NCI-H82 treated with DMSO at 0.1 percent for 48 hours (cell line): ENCODE measurements at regions not wholly inside any gene's neighbourhood (a gene's known extent, or its start where the extent isn't known, plus 50 kb on each side); places are given as distances from the start of the nearest gene placed in this dataset.

Experiments
- DNase-seq: peaks from one replicate; lab custom pipeline; 2025; ENCODE audit not compliant: unreplicated experiment; lab: John Stamatoyannopoulos, UW

GRCh38 chr11:26142891-26143290 is 189.0 kb upstream of the ANO3 start:
- no peak for DNase-seq

- no peak for DNase-seq
Observed at GRCh38 chr11:26143566-26144290, 188.2 kb upstream of the ANO3 start.

- DNase-seq, result no peak
Observed at GRCh38 chr11:26144291-26144690, 187.6 kb upstream of the ANO3 start.

GRCh38 chr11:26144911-26145310 is 187.0 kb upstream of the ANO3 start:
- DNase-seq, result no peak

- no peak for DNase-seq
Observed at GRCh38 chr11:26149585-26149984, 182.3 kb upstream of the ANO3 start.

- DNase-seq, result no peak
Observed at GRCh38 chr11:26150031-26150430, 181.9 kb upstream of the ANO3 start.

- DNase-seq, result no peak
Observed at GRCh38 chr11:26158251-26158650, 173.7 kb upstream of the ANO3 start.

- no peak for DNase-seq
Observed at GRCh38 chr11:26162291-26162690, 169.6 kb upstream of the ANO3 start.

- DNase-seq, result no peak
Observed at GRCh38 chr11:26186389-26186788, 145.5 kb upstream of the ANO3 start.

- no peak for DNase-seq
Observed at GRCh38 chr11:26187639-26188038, 144.3 kb upstream of the ANO3 start.

- DNase-seq, result no peak
Observed at GRCh38 chr11:26188554-26188953, 143.4 kb upstream of the ANO3 start.

- DNase-seq, result no peak
Observed at GRCh38 chr11:26191193-26191592, 140.7 kb upstream of the ANO3 start.

- no peak for DNase-seq
Observed at GRCh38 chr11:26193694-26194365, 138.1 kb upstream of the ANO3 start.

- DNase-seq, result no peak
Observed at GRCh38 chr11:26194881-26195280, 137.0 kb upstream of the ANO3 start.

- DNase-seq, result no peak
Observed at GRCh38 chr11:26198532-26199096, 133.3 kb upstream of the ANO3 start.

- no peak for DNase-seq
Observed at GRCh38 chr11:26199331-26200095, 132.4 kb upstream of the ANO3 start.

- no peak for DNase-seq
Observed at GRCh38 chr11:26201411-26201810, 130.5 kb upstream of the ANO3 start.

GRCh38 chr11:26202754-26203153 is 129.2 kb upstream of the ANO3 start:
- DNase-seq, result no peak

- no peak for DNase-seq
Observed at GRCh38 chr11:26204101-26204500, 127.8 kb upstream of the ANO3 start.

GRCh38 chr11:26204839-26205238 is 127.1 kb upstream of the ANO3 start:
- no peak for DNase-seq

GRCh38 chr11:26219183-26220117 is 112.5 kb upstream of the ANO3 start:
- no peak for DNase-seq
